ENCODE measurements at regions not wholly inside any gene's neighbourhood (a gene's known extent, or its start where the extent isn't known, plus 50 kb on each side); places are given as distances from the start of the nearest gene placed in this dataset.

GRCh38 chr5:115456056-115456455 is 88.5 kb downstream of the FEM1C start:
- TF ChIP-seq CTCF (conservative IDR thresholded peaks at IDR 0.05; ENCODE audit: low read length), result no peak
- TF ChIP-seq EZH2phosphoT487 (IDR thresholded peaks at IDR 0.05; ENCODE audit: borderline replicate concordance, low read depth, low read length), result no peak
